ENCODE measurements at regions not wholly inside any gene's neighbourhood (a gene's known extent, or its start where the extent isn't known, plus 50 kb on each side); places are given as distances from the start of the nearest gene placed in this dataset.

- Histone ChIP-seq H3K4me2 (no peak overlapping the region), H3K79me2 (ENCODE audit: low read depth) (no peaks in the 10 kb centered on the region), H3K4me1 (replicated peaks; ENCODE audit: insufficient read depth) (no peaks in the 10 kb centered on the region), H3K9me2 (ENCODE audit: insufficient read depth) (no peaks in the 10 kb centered on the region), H3K9me3 (ENCODE audit: insufficient read depth, low read depth) (no peaks in the 10 kb centered on the region), H3F3A (ENCODE audit: insufficient read depth, low read depth) (no peaks in the 10 kb centered on the region), H4K20me1 (ENCODE audit: insufficient read depth) (no peaks in the 10 kb centered on the region), H3K4me3 (no peak overlapping the region), H3K27ac (no peak overlapping the region), H3K27me3 (ENCODE audit: insufficient read depth, low read depth) (no peaks in the 10 kb centered on the region), H3K36me3 (ENCODE audit: low read depth) (no peaks in the 10 kb centered on the region), H2AFZ (no peak overlapping the region)
- DNase-seq: no peak
- POLR2A ChIA-PET (ENCODE audit: unreplicated experiment): no interaction called here
- no TSS peak for BruUV-seq (replicated peaks)
- CTCF ChIA-PET: no interaction called here
- intact Hi-C loops (cut with micrococcal nuclease; ENCODE audit: unreplicated experiment): no loop called here
- TF ChIP-seq CTCF (conservative IDR thresholded peaks at IDR 0.05): no peak
- no peak for TF ChIP-seq EZH2 (IDR thresholded peaks at IDR 0.05; ENCODE audit: low read depth)
Observed at GRCh38 chr3:145820170-145820569, 340.8 kb downstream of the PLOD2 start.

DNA sequence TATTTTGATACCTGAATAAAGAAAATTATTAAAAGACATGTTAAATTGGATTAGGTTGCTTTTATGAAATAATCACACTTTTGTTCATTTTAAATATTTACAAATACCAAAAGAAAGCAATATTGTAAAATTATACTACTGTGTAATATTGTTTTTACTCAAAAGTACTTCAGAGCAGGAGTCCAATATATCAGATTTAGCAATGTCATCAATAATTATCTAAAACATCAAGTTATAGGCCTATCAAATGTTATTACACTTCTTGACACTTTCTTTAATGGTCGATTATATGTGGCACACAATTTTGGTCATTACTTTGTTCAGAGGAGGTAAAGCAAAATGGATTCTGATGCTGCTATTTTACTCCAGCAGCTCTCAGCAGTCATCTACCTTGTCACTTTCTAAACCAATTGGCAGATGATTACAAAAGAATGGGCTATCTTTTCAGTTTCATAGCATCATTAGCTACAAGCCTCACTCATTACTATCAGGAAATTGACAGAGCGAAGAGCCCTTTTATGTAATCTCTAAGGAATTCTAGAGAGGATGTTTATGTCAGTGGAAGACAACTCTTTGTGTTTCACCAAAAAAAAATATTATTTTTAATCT is 318.6 kb downstream of the PLOD2 start:
- intact Hi-C loops (cut with micrococcal nuclease; ENCODE audit: unreplicated experiment): no loop called here
- no peaks in the 10 kb centered on the region for H3K4me1 ChIP-seq (replicated peaks; ENCODE audit: insufficient read depth)
- no peak for DNase-seq
- BruUV-seq (replicated peaks): no TSS peak
- no peak overlapping the region for H3K4me2 ChIP-seq
- H3K4me3 ChIP-seq: no peak overlapping the region
- H3K9me3 ChIP-seq (ENCODE audit: insufficient read depth, low read depth): no peaks in the 10 kb centered on the region
- H3K27me3 ChIP-seq (ENCODE audit: insufficient read depth, low read depth): no peaks in the 10 kb centered on the region
- H3K79me2 ChIP-seq (ENCODE audit: low read depth): no peaks in the 10 kb centered on the region
- H4K20me1 ChIP-seq (ENCODE audit: insufficient read depth): no peaks in the 10 kb centered on the region
- no peaks in the 10 kb centered on the region for H3F3A ChIP-seq (ENCODE audit: insufficient read depth, low read depth)
- no peak overlapping the region for H2AFZ ChIP-seq
- TF ChIP-seq CTCF (conservative IDR thresholded peaks at IDR 0.05): no peak
- no peak for TF ChIP-seq EZH2 (IDR thresholded peaks at IDR 0.05; ENCODE audit: low read depth)
- ChIA-PET CTCF (no interaction called here), POLR2A (ENCODE audit: unreplicated experiment) (interaction anchor here (0.6 kb wide), 1 partner anchor 177 kb away, joined by 4 read pairs; no protein-coding TSS in a partner anchor)
- no peaks in the 10 kb centered on the region for H3K36me3 ChIP-seq (ENCODE audit: low read depth)
- no peaks in the 10 kb centered on the region for H3K9me2 ChIP-seq (ENCODE audit: insufficient read depth)
- no peak overlapping the region for H3K27ac ChIP-seq

GRCh38 chr3:145843561-145843960 is 317.4 kb downstream of the PLOD2 start:
- ChIA-PET POLR2A (ENCODE audit: unreplicated experiment) (no interaction called here), CTCF (interaction anchor here (0.6 kb wide), 1 partner anchor 283 kb away, joined by 4 read pairs; no protein-coding TSS in a partner anchor)
- Histone ChIP-seq H3K4me2 (no peak overlapping the region), H3K27me3 (ENCODE audit: insufficient read depth, low read depth) (no peaks in the 10 kb centered on the region), H3K4me1 (replicated peaks; ENCODE audit: insufficient read depth) (no peaks in the 10 kb centered on the region), H3K9me3 (ENCODE audit: insufficient read depth, low read depth) (no peaks in the 10 kb centered on the region), H3K79me2 (ENCODE audit: low read depth) (no peaks in the 10 kb centered on the region), H3K9me2 (ENCODE audit: insufficient read depth) (no peaks in the 10 kb centered on the region), H2AFZ (no peak overlapping the region), H3K4me3 (no peak overlapping the region), H3F3A (ENCODE audit: insufficient read depth, low read depth) (no peaks in the 10 kb centered on the region), H4K20me1 (ENCODE audit: insufficient read depth) (no peaks in the 10 kb centered on the region), H3K27ac (no peak overlapping the region), H3K36me3 (ENCODE audit: low read depth) (no peaks in the 10 kb centered on the region)
- BruUV-seq (replicated peaks): no TSS peak
- DNase-seq: no peak
- TF ChIP-seq EZH2 (IDR thresholded peaks at IDR 0.05; ENCODE audit: low read depth) (no peak), CTCF (conservative IDR thresholded peaks at IDR 0.05) (no peak)
- intact Hi-C loops (cut with micrococcal nuclease; ENCODE audit: unreplicated experiment): no loop called here

Measured in PC-9 (cell line).